Hepatocyte (in vitro differentiated cells): ENCODE measurements at regions not wholly inside any gene's neighbourhood (a gene's known extent, or its start where the extent isn't known, plus 50 kb on each side); places are given as distances from the start of the nearest gene placed in this dataset.
A peak's percentile ranks its signal among the peaks of the same experiment; 100 is the strongest.

Experiments
- DNase-seq: peaks from one replicate; pipeline ENCODE4 v3.0.0-alpha.2; 2016; ENCODE audit warnings: low spot score
- H2AFZ ChIP-seq: fragments of 200-600 bp; sonication (generic); 2 replicates; pipeline ENCODE4 v1.6.0; 2016; ENCODE audit warnings: antibody characterized with exemption, mild to moderate bottlenecking
- H3K27ac ChIP-seq: fragments of 200-600 bp; sonication (generic); 2 replicates; pipeline ENCODE4 v1.5.1; 2016; ENCODE audit warnings: mild to moderate bottlenecking
- H3K27me3 ChIP-seq: fragments of 200-600 bp; sonication (generic); 2 replicates; pipeline ENCODE4 v1.6.1; 2016
- H3K36me3 ChIP-seq: fragments of 200-600 bp; sonication (generic); replicated peaks from 2 replicates; pipeline ENCODE4 v1.5.1; 2016; ENCODE audit warnings: low read depth; ENCODE audit not compliant: insufficient read depth
- H3K4me1 ChIP-seq: fragments of 200-600 bp; sonication (generic); 2 replicates; pipeline ENCODE4 v1.5.1; 2016; ENCODE audit warnings: mild to moderate bottlenecking, moderate library complexity; ENCODE audit not compliant: insufficient read depth
- H3K4me2 ChIP-seq: fragments of 200-600 bp; sonication (generic); 2 replicates; pipeline ENCODE4 v1.6.0; 2016
- H3K4me3 ChIP-seq: fragments of 200-600 bp; sonication (generic); 2 replicates; pipeline ENCODE4 v1.5.1; 2016; ENCODE audit warnings: mild to moderate bottlenecking
- H3K79me2 ChIP-seq: fragments of 200-600 bp; sonication (generic); 2 replicates; pipeline ENCODE4 v1.6.0; 2017; ENCODE audit warnings: mild to moderate bottlenecking
- H3K9me2 ChIP-seq: fragments of 200-600 bp; sonication (generic); replicated peaks from 2 replicates; pipeline ENCODE4 v1.6.0; 2017; ENCODE audit warnings: mild to moderate bottlenecking; ENCODE audit not compliant: insufficient read depth
- H3K9me3 ChIP-seq: fragments of 200-600 bp; sonication (generic); 2 replicates; pipeline ENCODE4 v1.5.1; 2016; ENCODE audit warnings: low read depth, mild to moderate bottlenecking
- H4K20me1 ChIP-seq: fragments of 200-600 bp; sonication (generic); 2 replicates; pipeline ENCODE4 v1.6.0; 2016; ENCODE audit warnings: mild to moderate bottlenecking; ENCODE audit not compliant: insufficient read depth, poor library complexity, severe bottlenecking
- CTCF ChIP-seq: fragments of 200-600 bp; sonication (generic); IDR thresholded peaks from 2 replicates; pipeline ENCODE4 v1.5.1; 2016; ENCODE audit warnings: antibody characterized with exemption, mild to moderate bottlenecking; ENCODE audit not compliant: poor library complexity
- EZH2 ChIP-seq: fragments of 200-600 bp; sonication (generic); IDR thresholded peaks from 2 replicates; pipeline ENCODE4 v1.6.1; 2016; ENCODE audit warnings: antibody characterized with exemption, mild to moderate bottlenecking, borderline replicate concordance
- EZH2phosphoT487 ChIP-seq: fragments of 200-600 bp; sonication (generic); IDR thresholded peaks from one replicate; pipeline ENCODE4 v1.6.1; 2018; ENCODE audit warnings: antibody characterized with exemption, mild to moderate bottlenecking, low read depth, moderate library complexity; ENCODE audit not compliant: unreplicated experiment, severe bottlenecking
- WGBS: methylation state at CpG from one replicate; pipeline ENCODE4 v1.1.6; 2016; ENCODE audit warnings: low lambda C conversion rate; ENCODE audit errors: missing lambda C conversion rate; 5-methylcytosine and 5-hydroxymethylcytosine counted together

- 96% methylated on average over 2 of the region's 2 CpGs for WGBS
- no peaks in the 10 kb centered on the region for H3K36me3 ChIP-seq
- no peaks in the 10 kb centered on the region for H4K20me1 ChIP-seq
- no peaks in the 10 kb centered on the region for H3K79me2 ChIP-seq
- H2AFZ ChIP-seq, result no peak overlapping the region
- no peak for TF ChIP-seq CTCF
- no peak for TF ChIP-seq EZH2
- TF ChIP-seq EZH2phosphoT487, result no peak
- no peak overlapping the region for H3K4me2 ChIP-seq
- no peaks in the 10 kb centered on the region for H3K9me3 ChIP-seq
- H3K9me2 ChIP-seq, result no peaks in the 10 kb centered on the region
- no peak for DNase-seq
- no peak overlapping the region for H3K4me3 ChIP-seq
- H3K4me1 ChIP-seq, result no peaks in the 10 kb centered on the region
- no peaks in the 10 kb centered on the region for H3K27me3 ChIP-seq
- no peak overlapping the region for H3K27ac ChIP-seq
Observed at GRCh38 chrX:13479452-13479813, 90.0 kb upstream of the EGFL6 start.

- Histone ChIP-seq H3K4me1 (peaks cover 4% of the 10 kb centered on the region), H3K27ac (no peak overlapping the region)
Observed at GRCh38 chrX:13478740-13479451, 90.5 kb upstream of the EGFL6 start.

GRCh38 chrX:13476384-13476783 is 93.0 kb upstream of the EGFL6 start:
- Histone ChIP-seq H2AFZ (no peak overlapping the region), H4K20me1 (no peaks in the 10 kb centered on the region), H3K27ac (no peak overlapping the region), H3K36me3 (no peaks in the 10 kb centered on the region), H3K4me1 (peaks cover 13% of the 10 kb centered on the region), H3K9me2 (no peaks in the 10 kb centered on the region), H3K79me2 (no peaks in the 10 kb centered on the region), H3K4me2 (no peak overlapping the region), H3K4me3 (no peak overlapping the region), H3K27me3 (no peaks in the 10 kb centered on the region), H3K9me3 (no peaks in the 10 kb centered on the region)
- no peak for DNase-seq
- TF ChIP-seq EZH2 (no peak), CTCF (no peak), EZH2phosphoT487 (no peak)
- WGBS, result 72% methylated on average over 4 of the region's 4 CpGs

More at GRCh38 chrX:13478740-13479451, 90.5 kb upstream of the EGFL6 start:
- DNase-seq, result no peak
- no peak for TF ChIP-seq EZH2phosphoT487
- TF ChIP-seq EZH2, result no peak
- TF ChIP-seq CTCF, result no peak
- no peaks in the 10 kb centered on the region for H3K9me3 ChIP-seq
- H4K20me1 ChIP-seq, result no peaks in the 10 kb centered on the region
- 79% methylated on average over 6 of the region's 6 CpGs for WGBS
- no peaks in the 10 kb centered on the region for H3K9me2 ChIP-seq
- H3K36me3 ChIP-seq, result no peaks in the 10 kb centered on the region
- no peak overlapping the region for H3K4me3 ChIP-seq
- no peaks in the 10 kb centered on the region for H3K27me3 ChIP-seq
- H3K79me2 ChIP-seq, result no peaks in the 10 kb centered on the region
- no peak overlapping the region for H2AFZ ChIP-seq
- no peak overlapping the region for H3K4me2 ChIP-seq

GRCh38 chrX:13474164-13474516 is 95.3 kb upstream of the EGFL6 start:
- DNase-seq, result no peak
- TF ChIP-seq EZH2phosphoT487, result no peak
- TF ChIP-seq CTCF, result no peak
- no peak for TF ChIP-seq EZH2
- Histone ChIP-seq H3K4me1 (peaks cover 13% of the 10 kb centered on the region), H3K27ac (peak overlapping the region; percentile 77), H3K4me2 (peak overlapping the region; percentile 57), H3K27me3 (no peaks in the 10 kb centered on the region), H3K9me3 (no peaks in the 10 kb centered on the region), H4K20me1 (no peaks in the 10 kb centered on the region), H3K9me2 (no peaks in the 10 kb centered on the region), H3K36me3 (no peaks in the 10 kb centered on the region), H3K4me3 (no peak overlapping the region), H3K79me2 (no peaks in the 10 kb centered on the region), H2AFZ (peak overlapping the region; percentile 50)
- WGBS, result 90% methylated on average over 4 of the region's 4 CpGs
